ENCODE measurements at regions not wholly inside any gene's neighbourhood (a gene's known extent, or its start where the extent isn't known, plus 50 kb on each side); places are given as distances from the start of the nearest gene placed in this dataset.

DNA sequence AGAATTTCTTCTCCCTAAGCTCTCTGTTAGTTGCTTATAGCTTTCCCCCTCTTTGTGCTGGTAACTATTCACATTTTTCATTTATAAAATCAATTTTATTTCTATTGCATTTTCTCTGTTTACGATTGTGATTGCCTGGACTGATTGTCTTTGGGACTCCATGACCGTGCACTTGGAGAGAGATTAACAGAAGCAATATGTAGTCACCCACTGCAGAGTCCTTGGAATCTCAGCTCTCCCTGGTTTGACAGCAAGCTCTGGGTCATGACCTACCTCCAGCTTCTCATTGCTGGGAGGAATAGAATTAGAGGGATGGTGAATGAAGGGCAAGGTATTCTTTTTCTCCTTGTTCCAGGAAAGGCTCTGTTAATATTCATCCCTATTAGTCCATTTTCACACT lies 398.2 kb downstream of the AACS start (continued):
- TF ChIP-seq, protein P1, sequence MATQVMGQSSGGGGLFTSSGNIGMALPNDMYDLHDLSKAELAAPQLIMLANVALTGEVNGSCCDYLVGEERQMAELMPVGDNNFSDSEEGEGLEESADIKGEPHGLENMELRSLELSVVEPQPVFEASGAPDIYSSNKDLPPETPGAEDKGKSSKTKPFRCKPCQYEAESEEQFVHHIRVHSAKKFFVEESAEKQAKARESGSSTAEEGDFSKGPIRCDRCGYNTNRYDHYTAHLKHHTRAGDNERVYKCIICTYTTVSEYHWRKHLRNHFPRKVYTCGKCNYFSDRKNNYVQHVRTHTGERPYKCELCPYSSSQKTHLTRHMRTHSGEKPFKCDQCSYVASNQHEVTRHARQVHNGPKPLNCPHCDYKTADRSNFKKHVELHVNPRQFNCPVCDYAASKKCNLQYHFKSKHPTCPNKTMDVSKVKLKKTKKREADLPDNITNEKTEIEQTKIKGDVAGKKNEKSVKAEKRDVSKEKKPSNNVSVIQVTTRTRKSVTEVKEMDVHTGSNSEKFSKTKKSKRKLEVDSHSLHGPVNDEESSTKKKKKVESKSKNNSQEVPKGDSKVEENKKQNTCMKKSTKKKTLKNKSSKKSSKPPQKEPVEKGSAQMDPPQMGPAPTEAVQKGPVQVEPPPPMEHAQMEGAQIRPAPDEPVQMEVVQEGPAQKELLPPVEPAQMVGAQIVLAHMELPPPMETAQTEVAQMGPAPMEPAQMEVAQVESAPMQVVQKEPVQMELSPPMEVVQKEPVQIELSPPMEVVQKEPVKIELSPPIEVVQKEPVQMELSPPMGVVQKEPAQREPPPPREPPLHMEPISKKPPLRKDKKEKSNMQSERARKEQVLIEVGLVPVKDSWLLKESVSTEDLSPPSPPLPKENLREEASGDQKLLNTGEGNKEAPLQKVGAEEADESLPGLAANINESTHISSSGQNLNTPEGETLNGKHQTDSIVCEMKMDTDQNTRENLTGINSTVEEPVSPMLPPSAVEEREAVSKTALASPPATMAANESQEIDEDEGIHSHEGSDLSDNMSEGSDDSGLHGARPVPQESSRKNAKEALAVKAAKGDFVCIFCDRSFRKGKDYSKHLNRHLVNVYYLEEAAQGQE (IDR thresholded peaks at IDR 0.05; ENCODE audit: unreplicated experiment) = no peak
- TF ChIP-seq NANOG (IDR thresholded peaks at IDR 0.05; ENCODE audit: borderline replicate concordance) (no peak), CREB1 (CRISPR knock-in tag; IDR thresholded peaks at IDR 0.05; ENCODE audit: low read depth) (no peak), ZNF114 (CRISPR knock-in tag; IDR thresholded peaks at IDR 0.05) (no peak), JUNB (IDR thresholded peaks at IDR 0.05; ENCODE audit: unreplicated experiment) (no peak), POLR2AphosphoS5 (IDR thresholded peaks at IDR 0.05; ENCODE audit: low read depth) (no peak)

DNA sequence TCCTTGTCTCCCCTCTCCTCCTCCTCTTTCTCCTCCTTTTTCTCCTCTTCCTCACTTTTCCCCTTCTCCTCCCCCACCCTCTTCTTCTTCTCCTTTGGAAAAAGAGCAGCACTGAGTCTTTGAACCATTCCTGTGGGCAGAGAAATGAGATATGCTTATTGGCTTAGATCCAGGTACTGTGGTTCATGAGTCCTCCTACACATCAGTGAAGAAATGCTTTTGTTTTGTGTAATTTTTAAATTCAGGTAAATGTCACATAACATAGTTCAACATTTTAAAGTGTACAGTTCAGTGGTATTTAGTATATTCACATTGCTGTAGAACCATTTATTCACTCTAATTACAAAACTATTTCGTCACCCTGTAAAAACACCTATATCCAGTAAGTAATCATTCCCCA lies 402.1 kb downstream of the AACS start:
- Histone ChIP-seq H3K4me3 (no peak overlapping the region), H3K4me2 (no peak overlapping the region), H3K4me1 (ENCODE audit: insufficient read depth) (no peaks in the 10 kb centered on the region), H3K79me2 (replicated peaks; ENCODE audit: insufficient read depth) (peaks cover 15% of the 10 kb centered on the region; the same call in 1 of the 2 replicates), H3K27me3 (ENCODE audit: insufficient read depth) (no peaks in the 10 kb centered on the region), H4K20me1 (replicated peaks; ENCODE audit: insufficient read depth) (no peaks in the 10 kb centered on the region; the same call in 1 of the 2 replicates), H3K27ac (ENCODE audit: low read depth) (no peak overlapping the region), H3K36me3 (ENCODE audit: insufficient read depth) (no peaks in the 10 kb centered on the region), H3K9me2 (ENCODE audit: insufficient read depth) (no peaks in the 10 kb centered on the region), H2AFZ (no peak overlapping the region), H3F3A (replicated peaks; ENCODE audit: low read depth) (no peaks in the 10 kb centered on the region)
- Mint-ChIP-seq H3K27me3 (ENCODE audit: insufficient read depth, low read depth, poor library complexity) (peaks cover 4% of the 10 kb centered on the region), H3K4me3 (no peak overlapping the region), H3K27ac (no peak overlapping the region), H3K9me3 (no peaks in the 10 kb centered on the region), H3K36me3 (ENCODE audit: low read depth) (no peaks in the 10 kb centered on the region), H3K4me1 (no peaks in the 10 kb centered on the region; the same call in 2 of the 3 replicates)
- ATAC-seq (no peak), DNase-seq (ENCODE audit: low spot score) (no peak)
- TF ChIP-seq POLR2AphosphoS5 (IDR thresholded peaks at IDR 0.05; ENCODE audit: low read depth) = no peak

DNA sequence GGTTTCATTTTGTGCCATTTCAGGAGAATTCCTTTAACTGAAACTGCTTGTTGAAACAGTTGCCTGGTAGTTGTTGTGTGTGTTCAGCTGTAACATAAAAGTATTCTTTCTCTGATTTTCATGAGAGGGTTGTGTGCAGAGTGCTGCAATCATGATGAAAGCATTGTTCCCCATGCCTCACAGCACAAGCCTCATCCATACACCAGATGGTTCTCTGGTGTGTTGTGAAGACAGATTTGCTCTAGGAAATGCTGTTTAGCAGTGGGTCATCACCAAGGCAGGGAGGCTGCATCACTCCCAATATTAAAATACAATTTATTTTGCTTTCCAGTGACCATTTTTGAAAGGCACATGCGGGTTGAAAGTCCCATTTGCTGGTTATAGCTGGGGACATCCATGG lies 404.4 kb downstream of the AACS start:
- Histone ChIP-seq H3K27ac (ENCODE audit: low read depth) (no peak overlapping the region), H3K27me3 (ENCODE audit: insufficient read depth) (no peaks in the 10 kb centered on the region), H3K36me3 (ENCODE audit: insufficient read depth) (no peaks in the 10 kb centered on the region), H3K4me2 (no peak overlapping the region), H4K20me1 (replicated peaks; ENCODE audit: insufficient read depth) (no peaks in the 10 kb centered on the region; the same call in 1 of the 2 replicates), H2AFZ (no peak overlapping the region), H3K4me3 (no peak overlapping the region), H3K4me1 (ENCODE audit: insufficient read depth) (no peaks in the 10 kb centered on the region), H3K9me2 (ENCODE audit: insufficient read depth) (no peaks in the 10 kb centered on the region), H3F3A (replicated peaks; ENCODE audit: low read depth) (no peaks in the 10 kb centered on the region), H3K79me2 (replicated peaks; ENCODE audit: insufficient read depth) (peaks cover 11% of the 10 kb centered on the region; the same call in 1 of the 2 replicates)
- Mint-ChIP-seq H3K9me3 (no peaks in the 10 kb centered on the region), H3K27ac (no peak overlapping the region), H3K4me3 (no peak overlapping the region), H3K27me3 (ENCODE audit: insufficient read depth, low read depth, poor library complexity) (peaks cover 6% of the 10 kb centered on the region), H3K4me1 (peaks cover 4% of the 10 kb centered on the region), H3K36me3 (ENCODE audit: low read depth) (no peaks in the 10 kb centered on the region)
- DNase-seq (ENCODE audit: low spot score) (no peak), ATAC-seq (no peak)
- TF ChIP-seq NANOG (IDR thresholded peaks at IDR 0.05; ENCODE audit: borderline replicate concordance) = no peak
- TF ChIP-seq EZH2phosphoT487 (IDR thresholded peaks at IDR 0.05; ENCODE audit: unreplicated experiment) = no peak
- no peak for TF ChIP-seq CREB1 (CRISPR knock-in tag; IDR thresholded peaks at IDR 0.05; ENCODE audit: low read depth)
- no peak for TF ChIP-seq ZNF331 (CRISPR knock-in tag; IDR thresholded peaks at IDR 0.05; ENCODE audit: low read depth)
- no peak for TF ChIP-seq ZNF114 (CRISPR knock-in tag; IDR thresholded peaks at IDR 0.05)
- TF ChIP-seq, protein P1 (IDR thresholded peaks at IDR 0.05; ENCODE audit: unreplicated experiment) = no peak
- no peak for TF ChIP-seq JUNB (IDR thresholded peaks at IDR 0.05; ENCODE audit: unreplicated experiment)
- no peak for TF ChIP-seq STAT1 (IDR thresholded peaks at IDR 0.05; ENCODE audit: unreplicated experiment)
- TF ChIP-seq, protein P2, sequence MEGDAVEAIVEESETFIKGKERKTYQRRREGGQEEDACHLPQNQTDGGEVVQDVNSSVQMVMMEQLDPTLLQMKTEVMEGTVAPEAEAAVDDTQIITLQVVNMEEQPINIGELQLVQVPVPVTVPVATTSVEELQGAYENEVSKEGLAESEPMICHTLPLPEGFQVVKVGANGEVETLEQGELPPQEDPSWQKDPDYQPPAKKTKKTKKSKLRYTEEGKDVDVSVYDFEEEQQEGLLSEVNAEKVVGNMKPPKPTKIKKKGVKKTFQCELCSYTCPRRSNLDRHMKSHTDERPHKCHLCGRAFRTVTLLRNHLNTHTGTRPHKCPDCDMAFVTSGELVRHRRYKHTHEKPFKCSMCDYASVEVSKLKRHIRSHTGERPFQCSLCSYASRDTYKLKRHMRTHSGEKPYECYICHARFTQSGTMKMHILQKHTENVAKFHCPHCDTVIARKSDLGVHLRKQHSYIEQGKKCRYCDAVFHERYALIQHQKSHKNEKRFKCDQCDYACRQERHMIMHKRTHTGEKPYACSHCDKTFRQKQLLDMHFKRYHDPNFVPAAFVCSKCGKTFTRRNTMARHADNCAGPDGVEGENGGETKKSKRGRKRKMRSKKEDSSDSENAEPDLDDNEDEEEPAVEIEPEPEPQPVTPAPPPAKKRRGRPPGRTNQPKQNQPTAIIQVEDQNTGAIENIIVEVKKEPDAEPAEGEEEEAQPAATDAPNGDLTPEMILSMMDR (conservative IDR thresholded peaks at IDR 0.05; ENCODE audit: low read depth in 2 of 2) = no peak
